Testis (tissue), 2 donors: ENCODE measurements at regions not wholly inside any gene's neighbourhood (a gene's known extent, or its start where the extent isn't known, plus 50 kb on each side); places are given as distances from the start of the nearest gene placed in this dataset.

ENCODE experiments used
- POLR2A ChIP-seq: fragments of 450-650 bp; IDR thresholded peaks from one replicate; pipeline ENCODE4 v1.6.1; 2017; ENCODE audit warnings: antibody characterized with exemption, mild to moderate bottlenecking, moderate library complexity
- TF ChIP-seq, protein P1 (sequence below), 3 experiments: fragments of 450-650 bp in 2 of 3; fragments of 200-600 bp in 1 of 3; sonication (generic) in 1 of 3; IDR thresholded peaks; one replicate each; pipeline ENCODE4 v1.5.1; 2016 to 2019; ENCODE audit warnings: antibody characterized with exemption in 3 of 3, mild to moderate bottlenecking in 2 of 3, moderate library complexity in 1 of 3

DNA sequence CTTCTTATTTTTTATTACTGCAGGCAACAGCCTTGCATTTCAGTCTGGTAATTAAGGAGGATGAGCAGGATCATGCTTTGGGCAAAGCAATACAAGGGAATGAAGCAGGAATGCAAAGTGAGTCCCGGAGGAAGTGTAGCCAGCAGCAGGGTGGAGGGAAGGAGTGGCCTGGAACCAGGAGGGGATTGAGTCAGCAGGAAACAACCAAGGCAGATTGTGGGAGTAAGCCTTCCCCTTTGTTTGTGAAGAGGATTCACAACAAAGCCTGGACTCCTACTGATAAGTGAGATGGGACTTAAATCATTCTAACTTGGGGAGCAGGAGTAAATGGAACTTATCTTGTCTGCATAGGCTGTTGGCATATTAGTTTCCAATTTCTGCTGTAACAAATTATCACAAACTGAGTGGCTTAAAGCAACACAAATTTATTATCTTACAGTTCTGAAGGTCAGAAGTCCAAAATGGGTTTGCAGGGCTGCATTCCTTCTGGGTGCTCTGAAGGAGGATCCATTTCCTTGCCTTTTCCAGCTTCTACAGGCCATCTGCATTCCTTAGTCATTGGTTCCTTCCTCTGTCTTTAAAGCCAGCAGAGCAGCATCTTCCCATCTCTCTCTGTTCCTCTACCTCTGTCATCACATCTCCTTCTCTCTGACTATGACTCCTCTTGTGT lies 93.2 kb upstream of the AP1S2 start:
- TF ChIP-seq, protein P1, sequence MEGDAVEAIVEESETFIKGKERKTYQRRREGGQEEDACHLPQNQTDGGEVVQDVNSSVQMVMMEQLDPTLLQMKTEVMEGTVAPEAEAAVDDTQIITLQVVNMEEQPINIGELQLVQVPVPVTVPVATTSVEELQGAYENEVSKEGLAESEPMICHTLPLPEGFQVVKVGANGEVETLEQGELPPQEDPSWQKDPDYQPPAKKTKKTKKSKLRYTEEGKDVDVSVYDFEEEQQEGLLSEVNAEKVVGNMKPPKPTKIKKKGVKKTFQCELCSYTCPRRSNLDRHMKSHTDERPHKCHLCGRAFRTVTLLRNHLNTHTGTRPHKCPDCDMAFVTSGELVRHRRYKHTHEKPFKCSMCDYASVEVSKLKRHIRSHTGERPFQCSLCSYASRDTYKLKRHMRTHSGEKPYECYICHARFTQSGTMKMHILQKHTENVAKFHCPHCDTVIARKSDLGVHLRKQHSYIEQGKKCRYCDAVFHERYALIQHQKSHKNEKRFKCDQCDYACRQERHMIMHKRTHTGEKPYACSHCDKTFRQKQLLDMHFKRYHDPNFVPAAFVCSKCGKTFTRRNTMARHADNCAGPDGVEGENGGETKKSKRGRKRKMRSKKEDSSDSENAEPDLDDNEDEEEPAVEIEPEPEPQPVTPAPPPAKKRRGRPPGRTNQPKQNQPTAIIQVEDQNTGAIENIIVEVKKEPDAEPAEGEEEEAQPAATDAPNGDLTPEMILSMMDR (IDR thresholded peaks at IDR 0.05): no peak
- TF ChIP-seq POLR2A: no peak
